H1 (cell line): ENCODE measurements at regions not wholly inside any gene's neighbourhood (a gene's known extent, or its start where the extent isn't known, plus 50 kb on each side); places are given as distances from the start of the nearest gene placed in this dataset. TPM values are rescaled to one million over a fixed set of nuclear protein-coding genes. Genes with fewer than 3 reads are reported as not detected.

Experiments
- small RNA-seq: library from polyadenylated mRNA; stranded (forward); fragments of <200 nt; extraction: miRNeasy Mini kit (QIAGEN cat#:217004); gene quantifications from one replicate; pipeline ENCODE3, GENCODE V24; 2013; ENCODE audit not compliant: insufficient read depth

Small RNAs in the stretch of these regions (small RNA-seq; reads per million reads assigned to genes)
- not detected for gene SNRPCP16
